ENCODE measurements at regions not wholly inside any gene's neighbourhood (a gene's known extent, or its start where the extent isn't known, plus 50 kb on each side); places are given as distances from the start of the nearest gene placed in this dataset.

DNA sequence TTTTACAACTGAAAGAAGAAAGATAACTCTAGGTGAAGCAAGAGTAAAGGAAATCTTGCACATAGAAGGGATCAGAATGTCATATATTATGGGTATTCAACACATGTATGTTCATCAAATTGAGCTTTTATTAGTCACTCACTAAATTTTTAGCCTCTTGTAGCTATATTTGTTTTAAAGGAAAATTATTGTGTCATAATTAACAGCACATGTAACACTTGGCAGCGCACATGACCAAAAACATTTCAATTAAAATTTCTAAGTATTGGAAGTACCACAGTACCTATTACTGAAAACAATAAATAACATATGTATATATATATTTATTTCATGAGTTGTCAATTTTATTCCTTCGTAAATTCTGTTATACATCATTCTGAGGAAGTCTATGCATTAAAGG lies 2800.4 kb downstream of the PCDH9 start:
- TF ChIP-seq, protein P1, sequence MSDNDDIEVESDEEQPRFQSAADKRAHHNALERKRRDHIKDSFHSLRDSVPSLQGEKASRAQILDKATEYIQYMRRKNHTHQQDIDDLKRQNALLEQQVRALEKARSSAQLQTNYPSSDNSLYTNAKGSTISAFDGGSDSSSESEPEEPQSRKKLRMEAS (IDR thresholded peaks at IDR 0.05; ENCODE audit: low read depth, low read length): no peak
- TF ChIP-seq, protein P2, sequence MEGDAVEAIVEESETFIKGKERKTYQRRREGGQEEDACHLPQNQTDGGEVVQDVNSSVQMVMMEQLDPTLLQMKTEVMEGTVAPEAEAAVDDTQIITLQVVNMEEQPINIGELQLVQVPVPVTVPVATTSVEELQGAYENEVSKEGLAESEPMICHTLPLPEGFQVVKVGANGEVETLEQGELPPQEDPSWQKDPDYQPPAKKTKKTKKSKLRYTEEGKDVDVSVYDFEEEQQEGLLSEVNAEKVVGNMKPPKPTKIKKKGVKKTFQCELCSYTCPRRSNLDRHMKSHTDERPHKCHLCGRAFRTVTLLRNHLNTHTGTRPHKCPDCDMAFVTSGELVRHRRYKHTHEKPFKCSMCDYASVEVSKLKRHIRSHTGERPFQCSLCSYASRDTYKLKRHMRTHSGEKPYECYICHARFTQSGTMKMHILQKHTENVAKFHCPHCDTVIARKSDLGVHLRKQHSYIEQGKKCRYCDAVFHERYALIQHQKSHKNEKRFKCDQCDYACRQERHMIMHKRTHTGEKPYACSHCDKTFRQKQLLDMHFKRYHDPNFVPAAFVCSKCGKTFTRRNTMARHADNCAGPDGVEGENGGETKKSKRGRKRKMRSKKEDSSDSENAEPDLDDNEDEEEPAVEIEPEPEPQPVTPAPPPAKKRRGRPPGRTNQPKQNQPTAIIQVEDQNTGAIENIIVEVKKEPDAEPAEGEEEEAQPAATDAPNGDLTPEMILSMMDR (IDR thresholded peaks at IDR 0.05 in 2 of 3, conservative IDR thresholded peaks at IDR 0.05 in 1 of 3; ENCODE audit: control insufficient read depth in 2 of 3, extremely low read depth in 1 of 3, insufficient read depth in 1 of 3, low read depth in 3 of 3, low read length in 3 of 3): no peak
- no peak for TF ChIP-seq NRF1 (conservative IDR thresholded peaks at IDR 0.05; ENCODE audit: low read depth, low read length)
